Ishikawa (cell line): ENCODE measurements at regions not wholly inside any gene's neighbourhood (a gene's known extent, or its start where the extent isn't known, plus 50 kb on each side); places are given as distances from the start of the nearest gene placed in this dataset.

ENCODE experiments used
- CEBPB ChIP-seq: IDR thresholded peaks from 2 replicates; pipeline ENCODE4 v1.6.1; 2012
- CREB1 ChIP-seq: IDR thresholded peaks from 2 replicates; pipeline ENCODE4 v1.6.1; 2012; ENCODE audit warnings: low read depth
- EGR1 ChIP-seq: IDR thresholded peaks from 2 replicates; pipeline ENCODE4 v1.6.1; 2012
- EP300 ChIP-seq: IDR thresholded peaks from 2 replicates; pipeline ENCODE4 v1.6.1; 2012; ENCODE audit warnings: borderline replicate concordance
- FOXM1 ChIP-seq: IDR thresholded peaks from 2 replicates; pipeline ENCODE4 v1.6.1; 2012; ENCODE audit warnings: low read depth, borderline replicate concordance
- MAX ChIP-seq: IDR thresholded peaks from 2 replicates; pipeline ENCODE4 v1.6.1; 2012
- NFIC ChIP-seq: IDR thresholded peaks from 2 replicates; pipeline ENCODE4 v1.6.1; 2012
- RAD21 ChIP-seq: IDR thresholded peaks from 2 replicates; pipeline ENCODE4 v1.6.1; 2012; ENCODE audit warnings: low read depth
- REST ChIP-seq: IDR thresholded peaks from 2 replicates; pipeline ENCODE4 v1.6.1; 2012; ENCODE audit warnings: low read depth, mild to moderate bottlenecking
- TAF1 ChIP-seq: IDR thresholded peaks from 2 replicates; pipeline ENCODE4 v1.6.1; 2012; ENCODE audit warnings: low read depth, mild to moderate bottlenecking
- TCF12 ChIP-seq: IDR thresholded peaks from 2 replicates; pipeline ENCODE4 v1.6.1; 2012; ENCODE audit warnings: low read depth
- TEAD4 ChIP-seq: IDR thresholded peaks from 2 replicates; pipeline ENCODE4 v1.6.1; 2012
- USF1 ChIP-seq: IDR thresholded peaks from 2 replicates; pipeline ENCODE4 v1.6.1; 2012
- YY1 ChIP-seq: IDR thresholded peaks from 2 replicates; pipeline ENCODE4 v1.6.1; 2012; ENCODE audit warnings: low read depth

- TF ChIP-seq TEAD4 = no peak
- no peak for TF ChIP-seq TAF1
- no peak for TF ChIP-seq CREB1
- TF ChIP-seq YY1 = no peak
- no peak for TF ChIP-seq EP300
- no peak for TF ChIP-seq CEBPB
- no peak for TF ChIP-seq EGR1
- TF ChIP-seq NFIC = no peak
- TF ChIP-seq MAX = no peak
- TF ChIP-seq REST = no peak
- no peak for TF ChIP-seq FOXM1
- TF ChIP-seq RAD21 = no peak
- no peak for TF ChIP-seq TCF12
- TF ChIP-seq USF1 = no peak
These were observed 81.0 kb upstream of the LMCD1 start for GRCh38 chr3:8420612-8421011.
